HFFc6 (cell line): ENCODE measurements at regions not wholly inside any gene's neighbourhood (a gene's known extent, or its start where the extent isn't known, plus 50 kb on each side); places are given as distances from the start of the nearest gene placed in this dataset.

Experiments used
- DNase-seq: peaks from one replicate; pipeline ENCODE4 v3.0.0-alpha.2; 2018
- H3K27ac Mint-ChIP-seq: 2 replicates; pipeline ENCODE4 v1.8.0; 2020; ENCODE audit warnings: mild to moderate bottlenecking, mixed read lengths
- H3K27me3 Mint-ChIP-seq: 2 replicates; pipeline ENCODE4 v1.8.0; 2021; ENCODE audit warnings: mild to moderate bottlenecking, moderate library complexity, mixed read lengths; ENCODE audit not compliant: insufficient read depth
- H3K36me3 Mint-ChIP-seq: 2 replicates; pipeline ENCODE4 v1.8.0; 2021; ENCODE audit warnings: low read depth, mixed read lengths
- H3K4me1 Mint-ChIP-seq: 2 replicates; pipeline ENCODE4 v1.8.0; 2020; ENCODE audit warnings: low read depth, mixed read lengths
- H3K4me3 Mint-ChIP-seq: 2 replicates; pipeline ENCODE4 v1.8.0; 2020; ENCODE audit warnings: mild to moderate bottlenecking, moderate library complexity, mixed read lengths
- H3K9me3 Mint-ChIP-seq: 2 replicates; pipeline ENCODE4 v1.8.0; 2020; ENCODE audit warnings: mild to moderate bottlenecking, mixed read lengths
- TF ChIP-seq, protein P1 (sequence below): fragments of 200-600 bp; sonication (generic); IDR thresholded peaks from 2 replicates; pipeline ENCODE4 v1.5.0; 2021; ENCODE audit warnings: antibody characterized with exemption, mild to moderate bottlenecking

DNA sequence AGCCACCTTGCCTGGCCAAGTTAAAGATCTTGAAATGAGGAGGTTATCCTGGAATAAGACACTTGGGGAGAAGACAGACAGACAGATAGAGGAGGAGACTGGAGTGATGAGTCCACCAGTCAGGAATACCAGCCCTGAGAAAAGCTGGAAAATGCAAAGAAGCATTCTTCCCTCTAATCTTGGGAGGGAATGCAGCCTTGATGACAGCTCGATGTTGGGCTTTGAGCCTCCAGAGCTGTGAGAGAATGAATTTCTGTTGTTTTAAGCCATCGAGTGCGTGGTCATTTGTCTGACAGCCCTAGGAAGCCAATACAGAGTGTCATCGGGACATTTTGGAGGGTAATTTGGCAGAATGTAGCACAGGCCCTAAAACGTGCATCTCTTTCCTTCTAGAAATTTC is 199.1 kb upstream of the IER5L start:
- Mint-ChIP-seq H3K27me3 (peaks cover 12% of the 10 kb centered on the region), H3K4me3 (no peak overlapping the region), H3K36me3 (no peaks in the 10 kb centered on the region), H3K4me1 (no peaks in the 10 kb centered on the region), H3K9me3 (no peaks in the 10 kb centered on the region), H3K27ac (no peak overlapping the region)
- TF ChIP-seq, protein P1, sequence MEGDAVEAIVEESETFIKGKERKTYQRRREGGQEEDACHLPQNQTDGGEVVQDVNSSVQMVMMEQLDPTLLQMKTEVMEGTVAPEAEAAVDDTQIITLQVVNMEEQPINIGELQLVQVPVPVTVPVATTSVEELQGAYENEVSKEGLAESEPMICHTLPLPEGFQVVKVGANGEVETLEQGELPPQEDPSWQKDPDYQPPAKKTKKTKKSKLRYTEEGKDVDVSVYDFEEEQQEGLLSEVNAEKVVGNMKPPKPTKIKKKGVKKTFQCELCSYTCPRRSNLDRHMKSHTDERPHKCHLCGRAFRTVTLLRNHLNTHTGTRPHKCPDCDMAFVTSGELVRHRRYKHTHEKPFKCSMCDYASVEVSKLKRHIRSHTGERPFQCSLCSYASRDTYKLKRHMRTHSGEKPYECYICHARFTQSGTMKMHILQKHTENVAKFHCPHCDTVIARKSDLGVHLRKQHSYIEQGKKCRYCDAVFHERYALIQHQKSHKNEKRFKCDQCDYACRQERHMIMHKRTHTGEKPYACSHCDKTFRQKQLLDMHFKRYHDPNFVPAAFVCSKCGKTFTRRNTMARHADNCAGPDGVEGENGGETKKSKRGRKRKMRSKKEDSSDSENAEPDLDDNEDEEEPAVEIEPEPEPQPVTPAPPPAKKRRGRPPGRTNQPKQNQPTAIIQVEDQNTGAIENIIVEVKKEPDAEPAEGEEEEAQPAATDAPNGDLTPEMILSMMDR, result no peak
- no peak for DNase-seq

DNA sequence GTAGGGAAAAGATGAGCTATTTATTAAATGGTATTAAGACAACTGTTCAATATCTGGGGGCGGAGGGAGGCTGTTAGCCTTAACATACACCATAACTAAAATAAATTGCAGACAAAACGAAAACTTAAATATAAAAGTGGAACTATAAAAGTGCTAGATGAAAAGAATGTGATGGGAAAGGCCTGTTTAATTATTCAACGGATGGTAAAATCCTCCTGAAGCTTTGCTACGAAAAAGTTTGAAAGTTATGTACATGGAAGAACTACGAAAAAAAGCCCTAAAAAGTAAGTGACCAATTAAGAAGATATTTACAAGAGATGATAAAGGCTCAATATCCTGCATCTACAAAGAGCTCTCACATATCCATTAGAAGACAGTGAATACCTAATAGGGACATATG is 197.8 kb upstream of the IER5L start:
- no peak overlapping the region for H3K27ac Mint-ChIP-seq
- H3K4me3 Mint-ChIP-seq, result no peak overlapping the region
- no peaks in the 10 kb centered on the region for H3K36me3 Mint-ChIP-seq
- no peaks in the 10 kb centered on the region for H3K4me1 Mint-ChIP-seq
- H3K27me3 Mint-ChIP-seq, result peaks cover 8% of the 10 kb centered on the region
- TF ChIP-seq, protein P1, result no peak
- H3K9me3 Mint-ChIP-seq, result peaks cover under 1% of the 10 kb centered on the region; the same call in 1 of the 2 replicates
- DNase-seq, result no peak

DNA sequence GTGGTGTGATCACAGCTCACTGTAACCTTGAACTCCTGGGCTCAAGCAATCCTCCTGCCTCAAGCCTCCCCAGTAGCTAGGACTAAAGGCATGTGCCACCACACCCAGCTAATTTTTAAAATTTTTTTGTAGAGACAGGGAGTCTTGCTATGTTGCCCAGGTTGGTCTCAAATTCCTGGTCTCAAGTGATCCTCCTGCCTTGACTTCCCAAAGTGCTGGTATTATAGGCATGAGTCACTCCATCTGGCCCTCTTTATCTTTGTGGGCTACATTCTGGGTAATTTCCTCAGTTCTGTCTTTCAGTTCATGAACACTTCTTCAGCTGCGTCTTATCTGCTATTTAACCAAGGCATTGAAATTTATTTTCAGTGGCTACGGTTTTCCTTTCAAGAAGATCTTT is 196.6 kb upstream of the IER5L start:
- Mint-ChIP-seq H3K27ac (no peak overlapping the region), H3K4me1 (no peaks in the 10 kb centered on the region), H3K4me3 (no peak overlapping the region), H3K27me3 (peaks cover 8% of the 10 kb centered on the region), H3K9me3 (peaks cover 12% of the 10 kb centered on the region), H3K36me3 (0 out of 2 replicates have a peak, but pooled peaks cover 9% of the 10 kb centered on the region)
- no peak for DNase-seq
- TF ChIP-seq, protein P1, result no peak

DNA sequence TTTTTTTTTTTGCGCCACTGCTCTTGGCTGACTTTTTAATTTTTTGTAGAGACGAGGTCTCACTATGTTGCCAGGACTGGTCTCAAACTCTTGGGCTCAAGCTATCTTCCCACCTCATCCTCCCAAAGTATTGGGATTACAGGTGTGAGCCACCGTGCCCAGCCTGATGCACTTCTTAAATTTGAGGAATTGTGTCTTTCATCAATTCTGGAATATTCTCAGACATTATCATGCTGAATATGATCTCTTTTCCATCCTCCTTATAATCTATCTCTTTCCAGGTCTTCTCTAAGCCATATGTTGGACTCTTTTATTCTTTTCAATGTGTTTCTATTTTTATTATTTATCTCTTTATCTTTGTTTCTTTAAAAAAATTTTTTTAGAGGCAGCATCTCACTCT is 196.2 kb upstream of the IER5L start:
- Mint-ChIP-seq H3K36me3 (0 out of 2 replicates have a peak, but pooled peaks cover 9% of the 10 kb centered on the region), H3K27ac (no peak overlapping the region), H3K27me3 (peaks cover 8% of the 10 kb centered on the region), H3K4me1 (no peaks in the 10 kb centered on the region), H3K9me3 (peaks cover 16% of the 10 kb centered on the region), H3K4me3 (no peak overlapping the region)
- TF ChIP-seq, protein P1, result no peak
- DNase-seq, result no peak

DNA sequence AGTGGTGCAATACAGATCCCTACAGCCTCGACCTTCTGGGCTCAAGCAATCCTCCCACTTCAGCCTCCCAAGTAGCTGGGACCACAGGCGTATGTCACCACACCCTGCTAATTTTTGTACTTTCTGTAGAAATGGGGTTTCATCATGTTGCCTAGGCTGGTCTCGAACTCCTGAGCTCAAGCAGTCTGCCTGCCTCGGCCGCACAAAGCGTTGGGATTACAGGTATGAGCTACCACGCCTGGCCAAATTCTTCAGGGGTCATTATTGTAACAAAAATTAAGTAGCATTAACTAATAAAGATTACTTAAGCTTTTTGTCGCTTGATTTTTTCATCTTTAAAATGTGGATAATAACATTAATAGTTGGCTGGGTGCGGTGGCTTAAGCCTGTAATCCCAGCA is 195.3 kb upstream of the IER5L start:
- Mint-ChIP-seq H3K4me3 (no peak overlapping the region), H3K4me1 (no peaks in the 10 kb centered on the region), H3K27me3 (peaks cover 8% of the 10 kb centered on the region), H3K36me3 (0 out of 2 replicates have a peak, but pooled peaks cover 9% of the 10 kb centered on the region), H3K27ac (no peak overlapping the region), H3K9me3 (peaks cover 21% of the 10 kb centered on the region)
- DNase-seq, result no peak
- TF ChIP-seq, protein P1, result no peak

DNA sequence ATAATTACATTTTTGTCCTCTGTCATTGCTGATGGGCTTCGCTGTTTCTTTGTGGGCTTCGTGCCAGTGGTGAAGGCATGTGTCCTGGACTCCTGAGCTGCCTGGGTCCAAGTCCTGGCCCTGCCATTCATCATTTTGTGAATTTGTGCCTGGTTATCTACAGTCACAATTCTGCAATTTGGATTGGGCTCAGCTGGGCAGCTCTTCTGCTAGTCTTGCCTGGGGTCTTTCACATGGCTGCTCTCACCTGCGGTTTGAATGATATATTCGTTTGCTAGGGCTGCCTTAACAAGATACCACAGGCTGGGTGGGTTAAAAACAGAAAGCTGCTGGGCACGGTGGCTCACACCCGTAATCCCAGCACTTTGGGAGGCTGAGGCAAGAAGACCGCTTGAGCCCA is 192.7 kb upstream of the IER5L start:
- Mint-ChIP-seq H3K27me3 (peaks cover 7% of the 10 kb centered on the region), H3K27ac (no peak overlapping the region), H3K4me1 (no peaks in the 10 kb centered on the region)

More for the DNA sequence above, 192.7 kb upstream of the IER5L start:
- DNase-seq, result no peak
- Mint-ChIP-seq H3K4me3 (no peak overlapping the region), H3K36me3 (0 out of 2 replicates have a peak, but pooled peaks cover 9% of the 10 kb centered on the region), H3K9me3 (peaks cover 21% of the 10 kb centered on the region)
- TF ChIP-seq, protein P1, result no peak
